GM13977 (cell line): ENCODE measurements at regions not wholly inside any gene's neighbourhood (a gene's known extent, or its start where the extent isn't known, plus 50 kb on each side); places are given as distances from the start of the nearest gene placed in this dataset.

Experiments
- DNase-seq: peaks from one replicate; pipeline ENCODE4 v3.0.0; 2012; ENCODE audit warnings: low spot score
- in situ Hi-C: fragments of 300-500 bp; cut with MboI; formaldehyde crosslinking; loops from one replicate; pipeline ENCODE4 v1.12.0; 2022; ENCODE audit warnings: low sequenced_read_pairs, low pct_unique_long_range_greater_than_20kb, mixed read lengths, inconsistent platforms; ENCODE audit not compliant: unreplicated experiment
- TF ChIP-seq, protein P1 (sequence below): IDR thresholded peaks from 2 replicates; pipeline ENCODE4 v1.5.1; 2012; ENCODE audit warnings: mild to moderate bottlenecking, control low read depth; ENCODE audit not compliant: insufficient read depth; ENCODE audit errors: extremely low read depth, missing control alignments

DNA sequence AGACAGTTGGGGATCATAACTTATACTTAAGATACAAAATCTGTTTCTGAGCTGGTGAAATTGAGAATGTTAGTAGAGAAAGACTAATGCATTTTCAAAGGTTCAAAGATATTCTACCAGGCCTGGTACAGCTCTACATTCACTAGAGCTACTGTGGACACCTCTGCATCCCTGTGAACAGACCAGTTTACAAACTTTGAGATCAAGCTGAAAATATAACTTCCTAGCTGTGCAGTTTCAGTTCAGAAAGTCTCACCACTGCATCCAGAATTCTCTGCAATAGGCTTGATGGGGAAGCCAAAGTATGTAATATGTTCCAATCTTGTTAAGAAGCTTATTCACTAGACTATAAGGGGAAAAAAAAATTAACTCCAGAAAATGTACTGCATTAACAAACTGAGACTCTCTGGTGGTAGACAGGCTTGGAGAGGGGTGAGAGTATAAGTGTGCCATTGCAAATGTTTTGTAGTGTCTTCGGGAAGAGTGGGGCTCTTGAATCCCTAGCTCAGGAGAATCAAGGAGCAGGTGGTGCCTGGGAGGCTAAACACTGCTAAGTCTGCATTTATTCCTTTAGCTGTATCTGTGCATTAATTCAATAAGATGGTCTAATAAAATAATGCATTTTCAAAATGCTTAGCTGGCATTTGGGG is 671.9 kb downstream of the NR2F1-AS1 start:
- in situ Hi-C loops: no loop called here
- DNase-seq: no peak
- TF ChIP-seq, protein P1, sequence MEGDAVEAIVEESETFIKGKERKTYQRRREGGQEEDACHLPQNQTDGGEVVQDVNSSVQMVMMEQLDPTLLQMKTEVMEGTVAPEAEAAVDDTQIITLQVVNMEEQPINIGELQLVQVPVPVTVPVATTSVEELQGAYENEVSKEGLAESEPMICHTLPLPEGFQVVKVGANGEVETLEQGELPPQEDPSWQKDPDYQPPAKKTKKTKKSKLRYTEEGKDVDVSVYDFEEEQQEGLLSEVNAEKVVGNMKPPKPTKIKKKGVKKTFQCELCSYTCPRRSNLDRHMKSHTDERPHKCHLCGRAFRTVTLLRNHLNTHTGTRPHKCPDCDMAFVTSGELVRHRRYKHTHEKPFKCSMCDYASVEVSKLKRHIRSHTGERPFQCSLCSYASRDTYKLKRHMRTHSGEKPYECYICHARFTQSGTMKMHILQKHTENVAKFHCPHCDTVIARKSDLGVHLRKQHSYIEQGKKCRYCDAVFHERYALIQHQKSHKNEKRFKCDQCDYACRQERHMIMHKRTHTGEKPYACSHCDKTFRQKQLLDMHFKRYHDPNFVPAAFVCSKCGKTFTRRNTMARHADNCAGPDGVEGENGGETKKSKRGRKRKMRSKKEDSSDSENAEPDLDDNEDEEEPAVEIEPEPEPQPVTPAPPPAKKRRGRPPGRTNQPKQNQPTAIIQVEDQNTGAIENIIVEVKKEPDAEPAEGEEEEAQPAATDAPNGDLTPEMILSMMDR: no peak

DNA sequence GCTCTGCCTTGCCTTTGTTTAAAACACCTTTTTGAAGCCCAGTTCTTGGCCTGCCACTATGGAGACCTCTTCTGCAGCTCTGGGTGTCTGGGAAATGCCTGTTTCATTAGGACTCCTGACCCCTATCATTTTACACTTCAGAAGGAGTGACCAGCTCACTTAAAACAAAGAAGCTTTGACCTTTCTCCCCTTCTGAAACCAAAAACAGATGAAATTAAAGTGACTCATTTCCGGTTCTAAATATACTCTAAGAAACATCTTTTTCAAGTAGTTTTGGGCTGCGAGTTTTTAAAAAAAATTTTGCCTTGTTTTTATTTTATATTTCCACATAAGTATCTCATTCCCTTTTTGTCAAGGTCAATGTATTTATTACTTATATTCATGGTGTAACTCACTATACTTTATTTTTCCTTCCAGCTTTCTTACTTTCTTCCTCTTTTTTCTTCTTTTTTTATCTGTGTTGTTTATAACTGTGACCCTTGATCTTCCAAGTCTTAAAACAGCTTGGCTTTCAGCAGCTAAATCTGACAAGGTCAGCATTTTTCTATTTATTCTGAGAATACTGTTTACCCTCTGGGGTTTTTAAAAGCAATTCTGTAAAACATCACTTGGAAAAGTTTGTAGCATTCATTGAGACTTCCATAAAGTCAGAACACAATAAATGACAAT is 672.9 kb downstream of the NR2F1-AS1 start:
- no peak for DNase-seq
- in situ Hi-C loops: no loop called here
- TF ChIP-seq, protein P1: no peak

DNA sequence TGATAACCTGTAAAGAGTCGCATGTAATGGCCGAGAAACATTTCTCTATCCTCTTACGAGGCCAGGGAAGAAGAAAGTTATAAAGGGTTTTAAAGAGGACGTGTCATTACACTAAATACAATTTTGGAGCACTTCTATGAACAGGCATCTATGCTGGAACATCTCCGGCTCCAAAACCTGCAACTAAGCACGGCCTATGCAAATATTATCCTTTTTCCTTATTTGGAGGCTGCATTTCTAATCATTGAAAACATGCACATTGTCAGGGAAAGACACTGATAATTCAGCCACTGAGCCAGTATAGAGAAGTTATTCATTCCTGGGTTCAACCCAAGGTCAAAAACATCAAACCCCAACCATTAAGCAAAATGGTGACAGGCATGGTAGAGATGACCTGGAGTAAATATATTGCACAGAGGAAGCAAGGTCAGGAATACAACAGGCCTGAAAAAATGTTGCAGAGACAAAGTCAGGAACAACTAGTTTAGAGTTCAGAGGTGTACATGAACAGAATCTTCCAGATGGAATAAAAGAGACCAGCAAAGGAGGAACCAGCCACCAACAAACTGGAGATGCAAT is 674.1 kb downstream of the NR2F1-AS1 start:
- TF ChIP-seq, protein P1: no peak
- in situ Hi-C loops: no loop called here
- DNase-seq: no peak

DNA sequence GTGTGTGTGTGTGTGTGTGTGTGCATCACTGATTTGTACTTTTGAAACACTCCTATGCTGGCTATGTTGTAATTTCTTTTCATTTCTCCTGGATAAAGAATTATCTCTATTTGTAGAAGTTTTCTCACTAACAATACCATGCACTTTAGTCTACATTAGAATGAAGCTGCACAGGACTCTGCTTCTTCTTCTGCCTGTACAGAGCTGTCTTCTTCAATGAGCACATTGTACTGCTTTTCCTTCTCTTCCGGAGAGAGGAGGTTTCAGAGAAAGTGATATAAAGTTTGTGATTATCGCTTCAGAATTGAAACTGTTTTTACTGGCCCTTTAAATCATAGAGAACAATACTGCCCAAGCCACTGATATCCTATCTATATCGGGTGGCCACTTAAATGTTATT is 677.0 kb downstream of the NR2F1-AS1 start:
- DNase-seq: no peak
- in situ Hi-C loops: no loop called here
- TF ChIP-seq, protein P1: no peak

DNA sequence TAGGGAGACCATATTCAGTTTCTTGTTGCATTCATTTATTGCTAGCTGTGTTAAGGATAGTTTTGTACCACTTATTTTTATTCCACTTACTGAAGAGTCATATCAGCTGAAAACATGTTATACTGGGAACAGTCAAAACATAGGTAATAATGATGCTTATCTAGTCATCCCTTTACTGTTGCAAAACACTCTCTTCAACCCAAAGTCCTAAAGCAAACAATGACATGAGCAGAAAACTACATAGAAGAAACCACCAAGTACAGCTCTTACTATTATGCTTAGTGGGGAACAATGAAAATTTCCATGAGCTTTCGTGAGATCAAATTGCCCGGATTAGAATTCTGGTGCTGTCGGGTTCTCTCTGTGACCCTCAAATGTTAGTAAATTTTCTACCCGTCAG is 681.4 kb downstream of the NR2F1-AS1 start:
- in situ Hi-C loops: no loop called here
- TF ChIP-seq, protein P1: no peak
- DNase-seq: no peak

DNA sequence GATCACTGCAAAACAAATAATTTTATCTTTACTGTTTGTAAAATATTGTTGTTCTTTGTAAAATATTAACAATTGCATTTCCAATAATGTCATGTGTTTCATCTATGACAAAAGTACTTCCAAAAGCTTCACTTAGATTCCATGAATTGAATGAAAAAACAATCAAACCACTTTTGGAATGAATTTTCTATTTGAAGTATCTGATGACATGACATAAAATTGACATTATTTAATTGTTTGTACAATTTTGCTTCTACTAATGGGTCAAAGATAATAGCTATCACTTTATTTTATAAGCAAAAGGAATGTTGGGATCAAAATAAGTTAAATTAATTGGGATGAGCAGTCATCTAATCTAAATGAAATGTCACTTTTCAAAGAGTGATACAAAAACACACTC is 684.3 kb downstream of the NR2F1-AS1 start:
- in situ Hi-C loops: no loop called here
- DNase-seq: no peak
- TF ChIP-seq, protein P1: no peak
